NT2/D1 (cell line): ENCODE measurements at regions not wholly inside any gene's neighbourhood (a gene's known extent, or its start where the extent isn't known, plus 50 kb on each side); places are given as distances from the start of the nearest gene placed in this dataset.

Experiments
- SUZ12 ChIP-seq: IDR thresholded peaks from 2 replicates; pipeline ENCODE4 v1.6.1; 2011; ENCODE audit not compliant: insufficient read length, insufficient read depth; ENCODE audit errors: extremely low read depth
- YY1 ChIP-seq: IDR thresholded peaks from 2 replicates; pipeline ENCODE4 v1.6.1; 2011; ENCODE audit not compliant: insufficient read length, insufficient read depth
- ZNF274 ChIP-seq: IDR thresholded peaks from 2 replicates; pipeline ENCODE4 v1.6.1; 2011; ENCODE audit warnings: mild to moderate bottlenecking, low read depth, low read length

DNA sequence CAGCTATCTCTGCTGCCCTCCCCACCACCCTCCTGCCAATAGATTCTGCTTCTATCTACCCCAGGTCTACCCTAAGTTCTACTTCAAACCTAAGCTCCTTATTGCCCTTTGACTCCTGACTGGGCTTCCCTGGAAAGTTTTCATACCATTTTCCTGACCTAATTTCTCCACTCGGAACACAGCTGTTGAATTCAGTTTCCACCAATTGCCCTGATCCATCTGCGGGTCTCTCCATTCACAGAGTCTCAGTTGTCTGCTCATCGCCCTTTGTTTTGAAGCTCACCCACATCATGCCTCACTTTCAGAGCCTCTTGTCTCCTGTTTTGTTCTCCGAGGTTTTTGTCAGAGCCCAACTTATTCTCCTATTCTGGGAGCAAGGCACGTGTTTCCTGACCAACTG lies 56.8 kb upstream of the ABI3BP start:
- TF ChIP-seq ZNF274 (no peak), SUZ12 (no peak), YY1 (no peak)
